ENCODE measurements at regions not wholly inside any gene's neighbourhood (a gene's known extent, or its start where the extent isn't known, plus 50 kb on each side); places are given as distances from the start of the nearest gene placed in this dataset.

DNA sequence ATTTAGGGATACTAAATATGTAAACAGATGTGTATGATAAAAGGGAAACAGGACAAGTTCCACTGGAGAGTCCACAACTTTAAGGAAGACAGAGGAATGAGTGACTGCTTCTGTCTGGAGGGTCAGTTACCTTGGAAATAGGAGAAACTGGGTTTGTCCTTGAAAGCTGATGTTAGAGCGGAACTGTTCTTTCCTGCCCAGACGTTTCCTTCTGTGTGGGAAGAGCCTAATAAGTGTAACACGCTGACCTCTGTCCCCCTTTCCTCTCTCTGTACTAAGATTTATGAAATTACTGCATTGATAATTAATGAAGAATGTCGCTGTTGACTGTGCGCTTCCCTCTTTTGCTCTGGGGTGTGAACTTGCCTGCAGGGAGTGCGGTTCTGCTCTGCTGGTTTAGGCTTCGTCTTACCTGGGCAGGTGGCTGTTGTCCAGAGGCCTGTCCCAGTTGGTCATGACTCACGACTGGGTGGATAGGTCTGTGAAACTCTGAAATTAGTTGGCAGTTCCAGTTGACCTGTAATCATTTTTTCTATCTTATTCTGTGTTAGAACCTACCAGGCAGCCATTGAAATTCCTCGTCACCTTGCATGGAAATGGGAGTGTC is 126.8 kb downstream of the MTRR start:
- Histone ChIP-seq H3K4me2 (no peak overlapping the region), H3K9ac (no peak overlapping the region), H3K4me1 (ENCODE audit: control insufficient read depth in 1 of 2, insufficient read depth in 2 of 2, low read depth in 1 of 2, low read length in 1 of 2) (no peaks in the 10 kb centered on the region), H3K27ac (ENCODE audit: low read depth in 2 of 2, low read length in 1 of 2) (no peak overlapping the region), H3K36me3 (replicated peaks in 1 of 2; ENCODE audit: control insufficient read depth in 1 of 2, insufficient read depth in 2 of 2, low read length in 1 of 2) (no peaks in the 10 kb centered on the region), H2AFZ (ENCODE audit: low read depth) (no peak overlapping the region; the same call in 1 of the 2 replicates), H3K9me2 (no peaks in the 10 kb centered on the region), H4K20me1 (ENCODE audit: insufficient read depth) (no peaks in the 10 kb centered on the region), H3K4me3 (ENCODE audit: low read depth in 2 of 2, low read length in 1 of 2) (no peak overlapping the region), H3K9me3 (no peaks in the 10 kb centered on the region), H3K27me3 (ENCODE audit: insufficient read depth) (no peaks in the 10 kb centered on the region), H3F3A (replicated peaks; ENCODE audit: insufficient read depth) (no peaks in the 10 kb centered on the region), H3K79me2 (ENCODE audit: insufficient read depth) (no peaks in the 10 kb centered on the region)
- no peak for DNase-seq
- TF ChIP-seq PBX3 (IDR thresholded peaks at IDR 0.05) (no peak), EZH2phosphoT487 (IDR thresholded peaks at IDR 0.05; ENCODE audit: borderline replicate concordance, low read depth) (no peak), RFX5 (IDR thresholded peaks at IDR 0.05; ENCODE audit: low read length) (no peak), TEAD4 (IDR thresholded peaks at IDR 0.05; ENCODE audit: borderline replicate concordance, insufficient read depth) (no peak), RAD21 (IDR thresholded peaks at IDR 0.05; ENCODE audit: low read length) (no peak), IRF3 (IDR thresholded peaks at IDR 0.05; ENCODE audit: low read depth, low read length) (no peak), MEF2A (IDR thresholded peaks at IDR 0.05; ENCODE audit: borderline replicate concordance, low read depth) (no peak), FOXM1 (IDR thresholded peaks at IDR 0.05; ENCODE audit: low read depth) (no peak), TCF12 (IDR thresholded peaks at IDR 0.05) (no peak), SMC3 (IDR thresholded peaks at IDR 0.05; ENCODE audit: low read depth, low read length) (no peak), EP300 (IDR thresholded peaks at IDR 0.05; ENCODE audit: borderline replicate concordance in 1 of 2, low read depth in 1 of 2, low read length in 1 of 2) (no peak), JUND (IDR thresholded peaks at IDR 0.05) (no peak), RCOR1 (IDR thresholded peaks at IDR 0.05; ENCODE audit: low read length) (no peak), MXI1 (IDR thresholded peaks at IDR 0.05; ENCODE audit: low read depth, low read length) (no peak), NRF1 (IDR thresholded peaks at IDR 0.05; ENCODE audit: low read depth, low read length) (no peak), POLR2AphosphoS5 (IDR thresholded peaks at IDR 0.05; ENCODE audit: low read depth, low read length) (no peak), MAX (IDR thresholded peaks at IDR 0.05; ENCODE audit: low read depth) (no peak), GATA2 (CRISPR knock-in tag; IDR thresholded peaks at IDR 0.05) (no peak)
- TF ChIP-seq, protein P1, sequence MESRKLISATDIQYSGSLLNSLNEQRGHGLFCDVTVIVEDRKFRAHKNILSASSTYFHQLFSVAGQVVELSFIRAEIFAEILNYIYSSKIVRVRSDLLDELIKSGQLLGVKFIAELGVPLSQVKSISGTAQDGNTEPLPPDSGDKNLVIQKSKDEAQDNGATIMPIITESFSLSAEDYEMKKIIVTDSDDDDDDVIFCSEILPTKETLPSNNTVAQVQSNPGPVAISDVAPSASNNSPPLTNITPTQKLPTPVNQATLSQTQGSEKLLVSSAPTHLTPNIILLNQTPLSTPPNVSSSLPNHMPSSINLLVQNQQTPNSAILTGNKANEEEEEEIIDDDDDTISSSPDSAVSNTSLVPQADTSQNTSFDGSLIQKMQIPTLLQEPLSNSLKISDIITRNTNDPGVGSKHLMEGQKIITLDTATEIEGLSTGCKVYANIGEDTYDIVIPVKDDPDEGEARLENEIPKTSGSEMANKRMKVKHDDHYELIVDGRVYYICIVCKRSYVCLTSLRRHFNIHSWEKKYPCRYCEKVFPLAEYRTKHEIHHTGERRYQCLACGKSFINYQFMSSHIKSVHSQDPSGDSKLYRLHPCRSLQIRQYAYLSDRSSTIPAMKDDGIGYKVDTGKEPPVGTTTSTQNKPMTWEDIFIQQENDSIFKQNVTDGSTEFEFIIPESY (IDR thresholded peaks at IDR 0.05; ENCODE audit: borderline replicate concordance, low read depth), result no peak
- TF ChIP-seq, protein P2, sequence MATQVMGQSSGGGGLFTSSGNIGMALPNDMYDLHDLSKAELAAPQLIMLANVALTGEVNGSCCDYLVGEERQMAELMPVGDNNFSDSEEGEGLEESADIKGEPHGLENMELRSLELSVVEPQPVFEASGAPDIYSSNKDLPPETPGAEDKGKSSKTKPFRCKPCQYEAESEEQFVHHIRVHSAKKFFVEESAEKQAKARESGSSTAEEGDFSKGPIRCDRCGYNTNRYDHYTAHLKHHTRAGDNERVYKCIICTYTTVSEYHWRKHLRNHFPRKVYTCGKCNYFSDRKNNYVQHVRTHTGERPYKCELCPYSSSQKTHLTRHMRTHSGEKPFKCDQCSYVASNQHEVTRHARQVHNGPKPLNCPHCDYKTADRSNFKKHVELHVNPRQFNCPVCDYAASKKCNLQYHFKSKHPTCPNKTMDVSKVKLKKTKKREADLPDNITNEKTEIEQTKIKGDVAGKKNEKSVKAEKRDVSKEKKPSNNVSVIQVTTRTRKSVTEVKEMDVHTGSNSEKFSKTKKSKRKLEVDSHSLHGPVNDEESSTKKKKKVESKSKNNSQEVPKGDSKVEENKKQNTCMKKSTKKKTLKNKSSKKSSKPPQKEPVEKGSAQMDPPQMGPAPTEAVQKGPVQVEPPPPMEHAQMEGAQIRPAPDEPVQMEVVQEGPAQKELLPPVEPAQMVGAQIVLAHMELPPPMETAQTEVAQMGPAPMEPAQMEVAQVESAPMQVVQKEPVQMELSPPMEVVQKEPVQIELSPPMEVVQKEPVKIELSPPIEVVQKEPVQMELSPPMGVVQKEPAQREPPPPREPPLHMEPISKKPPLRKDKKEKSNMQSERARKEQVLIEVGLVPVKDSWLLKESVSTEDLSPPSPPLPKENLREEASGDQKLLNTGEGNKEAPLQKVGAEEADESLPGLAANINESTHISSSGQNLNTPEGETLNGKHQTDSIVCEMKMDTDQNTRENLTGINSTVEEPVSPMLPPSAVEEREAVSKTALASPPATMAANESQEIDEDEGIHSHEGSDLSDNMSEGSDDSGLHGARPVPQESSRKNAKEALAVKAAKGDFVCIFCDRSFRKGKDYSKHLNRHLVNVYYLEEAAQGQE (IDR thresholded peaks at IDR 0.05; ENCODE audit: low read depth, low read length), result no peak
- ChIA-PET POLR2A (no interaction called here), CTCF (no interaction called here)
- 35% methylated on average over 9 of the region's 9 CpGs for WGBS (ENCODE audit: low lambda C conversion rate)

Data from SK-N-SH (cell line).